Ovary (tissue), 7 donors: ENCODE measurements at regions not wholly inside any gene's neighbourhood (a gene's known extent, or its start where the extent isn't known, plus 50 kb on each side); places are given as distances from the start of the nearest gene placed in this dataset.

Source experiments
- DNase-seq, 5 donors: peaks; one replicate each; pipeline ENCODE4 v3.0.0-alpha.2; 2019 to 2020
- H3K27ac ChIP-seq, 2 donors: fragments of 200-600 bp; one replicate each; pipeline versions ENCODE4 v1.5.1 to v1.8.0; 2019 to 2022
- H3K27me3 ChIP-seq: fragments of 200-600 bp; one replicate; pipeline ENCODE4 v1.8.0; 2022
- H3K36me3 ChIP-seq: fragments of 200-600 bp; sonication (generic); one replicate; pipeline ENCODE4 v1.5.1; 2019
- H3K4me1 ChIP-seq: one replicate; pipeline ENCODE4 v1.8.1; 2013; ENCODE audit warnings: mild to moderate bottlenecking, moderate library complexity; ENCODE audit not compliant: insufficient read depth
- H3K4me3 ChIP-seq: fragments of 200-600 bp; sonication (generic); one replicate; pipeline ENCODE4 v1.5.1; 2017
- H3K9me3 ChIP-seq, 2 donors: fragments of 200-600 bp in 1 of 2; sonication (generic) in 1 of 2; one replicate each; pipeline versions ENCODE4 v1.5.1 to v1.8.1; 2013 to 2019; ENCODE audit warnings: mild to moderate bottlenecking in 1 of 2, moderate library complexity in 1 of 2
- CTCF ChIP-seq, 3 donors: fragments of 450-650 bp in 2 of 3; fragments of 200-600 bp in 1 of 3; IDR thresholded peaks; one replicate each; pipeline versions ENCODE4 v1.5.1 to v1.8.0; 2016 to 2022; ENCODE audit warnings: antibody characterized with exemption in 3 of 3, mild to moderate bottlenecking in 1 of 3
- EP300 ChIP-seq: sonication (generic); formaldehyde crosslinking; IDR thresholded peaks from one replicate; pipeline ENCODE4 v1.6.1; 2017; ENCODE audit warnings: antibody characterized with exemption
- POLR2A ChIP-seq: fragments of 450-650 bp; IDR thresholded peaks from one replicate; pipeline ENCODE4 v1.6.1; 2017; ENCODE audit warnings: antibody characterized with exemption, mild to moderate bottlenecking, moderate library complexity
- WGBS, 3 donors: extraction: QIAGEN DNeasy Blood & Tissue Kit in 1 of 3; methylation state at CpG; one replicate each; pipeline versions ENCODE4 v1.1.5 to v1.1.7; 2013 to 2017; 5-methylcytosine and 5-hydroxymethylcytosine counted together
- intact Hi-C, 4 donors: fragments of 100-400 bp; cut with DNase I; formaldehyde crosslinking; loops; one replicate each; pipeline versions ENCODE4 v1.11.0 to v1.15.1; 2022 to 2023
- donor health status: DM: no; HTN: no; CAD: no; lungs with moderate emphysema.
- donor health status: DM: no; HTN: no; CAD: no.
- donor health status: Bipolar disorder and iron deficiency.
- donor health status: DM: no; HTN: no; CAD: no.
- donor health status: DM: yes; HTN: yes; CAD: no.

GRCh38 chr5:110257971-110258370 is 468.5 kb downstream of the TMEM232 start:
- no peak for DNase-seq
- intact Hi-C loops: no loop called here
- Histone ChIP-seq H3K27ac (no peak overlapping the region), H3K27me3 (no peaks in the 10 kb centered on the region), H3K9me3 (no peaks in the 10 kb centered on the region), H3K4me1 (no peaks in the 10 kb centered on the region), H3K4me3 (no peak overlapping the region), H3K36me3 (no peaks in the 10 kb centered on the region)
- no peak for TF ChIP-seq CTCF (IDR thresholded peaks at IDR 0.05)
- no peak for TF ChIP-seq POLR2A
- TF ChIP-seq EP300: no peak
- WGBS, 3 donors: 82 to 94% (median 90%) methylated on average over 6 of the region's 6 CpGs

GRCh38 chr5:110258460-110259216 is 467.8 kb downstream of the TMEM232 start:
- no peak overlapping the region for H3K4me3 ChIP-seq
- no peak for DNase-seq

GRCh38 chr5:110262749-110263148 is 463.7 kb downstream of the TMEM232 start:
- Histone ChIP-seq H3K4me1 (no peaks in the 10 kb centered on the region), H3K27me3 (no peaks in the 10 kb centered on the region), H3K27ac (no peak overlapping the region), H3K36me3 (no peaks in the 10 kb centered on the region), H3K9me3 (no peaks in the 10 kb centered on the region), H3K4me3 (no peak overlapping the region)
- DNase-seq: no peak
- TF ChIP-seq CTCF (IDR thresholded peaks at IDR 0.05): no peak
- no peak for TF ChIP-seq POLR2A
- no peak for TF ChIP-seq EP300
- intact Hi-C loops: no loop called here

More at GRCh38 chr5:110258460-110259216, 467.8 kb downstream of the TMEM232 start:
- Histone ChIP-seq H3K27ac (no peak overlapping the region), H3K36me3 (no peaks in the 10 kb centered on the region), H3K27me3 (no peaks in the 10 kb centered on the region), H3K9me3 (no peaks in the 10 kb centered on the region), H3K4me1 (no peaks in the 10 kb centered on the region)
- 85 to 88% (median 87%) methylated on average over 5 of the region's 5 CpGs for WGBS, 3 donors
- no peak for TF ChIP-seq EP300
- intact Hi-C loops: no loop called here

- Histone ChIP-seq H3K4me1 (no peaks in the 10 kb centered on the region), H3K36me3 (no peaks in the 10 kb centered on the region), H3K4me3 (no peak overlapping the region), H3K27ac (no peak overlapping the region), H3K27me3 (no peaks in the 10 kb centered on the region), H3K9me3 (no peaks in the 10 kb centered on the region)
- intact Hi-C loops: no loop called here
- 2 to 5% (median 5%) methylated on average over 1 of the region's 1 CpG for WGBS, 3 donors
- TF ChIP-seq EP300 (no peak), POLR2A (no peak)
- no peak for DNase-seq
Measured at GRCh38 chr5:110264661-110265060, 461.8 kb downstream of the TMEM232 start.

GRCh38 chr5:110265162-110265561 is 461.3 kb downstream of the TMEM232 start:
- H3K27me3 ChIP-seq: no peaks in the 10 kb centered on the region
- no peaks in the 10 kb centered on the region for H3K9me3 ChIP-seq
- no peak overlapping the region for H3K4me3 ChIP-seq
- peak overlapping the region in 1 of 2 donors; percentile 46 for H3K27ac ChIP-seq
- no peak for TF ChIP-seq POLR2A
- no peak for TF ChIP-seq EP300
- no peak for TF ChIP-seq CTCF (IDR thresholded peaks at IDR 0.05)
- DNase-seq: no peak
- H3K36me3 ChIP-seq: no peaks in the 10 kb centered on the region
- H3K4me1 ChIP-seq: no peaks in the 10 kb centered on the region
- intact Hi-C loops: no loop called here
- 53 to 73% (median 63%) methylated on average over 2 of the region's 2 CpGs for WGBS, 3 donors
